SU-DHL-6 (cell line): ENCODE measurements at regions not wholly inside any gene's neighbourhood (a gene's known extent, or its start where the extent isn't known, plus 50 kb on each side); places are given as distances from the start of the nearest gene placed in this dataset.

Experiments used
- H2AFZ ChIP-seq: fragments of 200-600 bp; sonication (generic); 2 replicates; pipeline ENCODE4 v1.6.1; 2014; ENCODE audit warnings: low read depth, mild to moderate bottlenecking, moderate library complexity, mixed read lengths, antibody characterized with exemption, low read length; ENCODE audit not compliant: severe bottlenecking
- H3F3A ChIP-seq: fragments of 200-600 bp; shearing (Covaris generic); 2 replicates; pipeline ENCODE4 v1.6.0; 2016; ENCODE audit warnings: antibody characterized with exemption, mild to moderate bottlenecking; ENCODE audit not compliant: insufficient read depth
- H3K27ac ChIP-seq: fragments of 200-600 bp; sonication (generic); 2 replicates; pipeline ENCODE4 v1.5.1; 2016; ENCODE audit warnings: low read depth, mild to moderate bottlenecking, low read length, moderate library complexity, mixed read lengths
- H3K27me3 ChIP-seq: fragments of 200-600 bp; sonication (generic), shearing (Covaris generic); 2 replicates; pipeline ENCODE4 v1.6.0; 2014; ENCODE audit warnings: mild to moderate bottlenecking, low read length
- H3K36me3 ChIP-seq: fragments of 200-600 bp; sonication (generic); 2 replicates; pipeline ENCODE4 v1.6.1; 2014; ENCODE audit warnings: mild to moderate bottlenecking, low read length, mixed read lengths
- H3K4me2 ChIP-seq: fragments of 300-600, 200-600 bp; shearing (Covaris generic), sonication (generic); 2 replicates; pipeline ENCODE4 v1.6.0; 2014; ENCODE audit warnings: low read length, low read depth, mild to moderate bottlenecking; ENCODE audit not compliant: poor library complexity, severe bottlenecking
- H3K4me3 ChIP-seq: fragments of 200-600 bp; sonication (generic); 2 replicates; pipeline ENCODE4 v1.5.1; 2014; ENCODE audit warnings: antibody characterized with exemption, low read length, mild to moderate bottlenecking, mixed read lengths; ENCODE audit not compliant: insufficient read depth, poor library complexity, severe bottlenecking
- H3K79me2 ChIP-seq: fragments of 200-600 bp; sonication (generic); 2 replicates; pipeline ENCODE4 v1.6.1; 2014; ENCODE audit warnings: mild to moderate bottlenecking, low read length, moderate library complexity; ENCODE audit not compliant: insufficient read depth
- H3K9ac ChIP-seq: fragments of 200-600 bp; sonication (generic); 2 replicates; pipeline ENCODE4 v1.7.0; 2014; ENCODE audit warnings: mild to moderate bottlenecking, low read length
- H3K9me2 ChIP-seq: fragments of 200-600 bp; sonication (generic); replicated peaks from 2 replicates; pipeline ENCODE4 v1.6.1; 2014; ENCODE audit warnings: low read length; ENCODE audit not compliant: insufficient read depth
- H3K9me3 ChIP-seq: fragments of 200-600 bp; sonication (generic); 2 replicates; pipeline ENCODE4 v1.6.1; 2014; ENCODE audit warnings: low read length, mixed read lengths; ENCODE audit not compliant: insufficient read depth
- H4K20me1 ChIP-seq: fragments of 200-600 bp; sonication (generic); 2 replicates; pipeline ENCODE4 v1.6.1; 2014; ENCODE audit warnings: low read depth, mild to moderate bottlenecking, antibody characterized with exemption, low read length, moderate library complexity, mixed read lengths
- EZH2phosphoT487 ChIP-seq: fragments of 200-600 bp; sonication (generic), shearing (Covaris generic); conservative IDR thresholded peaks from 2 replicates; pipeline ENCODE4 v1.6.1; 2018; ENCODE audit warnings: mild to moderate bottlenecking, antibody characterized with exemption, low read length, moderate library complexity, mixed read lengths
- TF ChIP-seq, protein P1 (sequence below): fragments of 200-600 bp; sonication (generic); IDR thresholded peaks from one replicate; pipeline ENCODE4 v1.5.1; 2017; ENCODE audit warnings: antibody characterized with exemption, mild to moderate bottlenecking, low read length, moderate library complexity; ENCODE audit not compliant: insufficient read depth, poor library complexity, severe bottlenecking

DNA sequence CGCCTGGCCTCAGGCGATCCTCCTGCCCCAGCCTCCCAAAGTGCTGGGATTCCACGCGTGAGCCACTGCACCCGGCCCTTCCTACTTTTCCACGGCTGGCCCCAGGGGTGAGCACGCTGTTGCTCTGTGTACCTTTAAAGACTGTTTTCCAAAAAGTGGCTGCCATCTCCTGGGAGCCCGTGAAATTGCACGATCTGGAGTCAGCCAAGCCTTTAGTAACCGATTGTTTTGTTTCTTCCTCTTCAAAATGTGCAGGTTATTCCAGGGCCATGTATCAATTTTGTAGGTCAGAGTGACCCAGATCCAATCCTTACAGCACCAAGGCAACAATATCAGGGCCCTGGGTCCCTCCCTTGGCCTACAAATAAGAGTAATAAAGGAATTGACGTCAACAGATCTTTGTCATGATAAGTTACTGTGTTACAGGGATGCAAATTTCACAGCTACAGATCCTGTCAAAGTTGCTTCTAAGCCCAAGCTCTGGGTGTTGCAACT, 135.6 kb upstream of the ZNF236 start:
- Histone ChIP-seq H3K4me2 (no peak overlapping the region), H4K20me1 (no peaks in the 10 kb centered on the region), H3K27me3 (no peaks in the 10 kb centered on the region), H2AFZ (no peak overlapping the region), H3K9me2 (no peaks in the 10 kb centered on the region), H3K9me3 (no peaks in the 10 kb centered on the region), H3K36me3 (no peaks in the 10 kb centered on the region), H3K27ac (no peak overlapping the region), H3K4me3 (no peak overlapping the region), H3K79me2 (no peaks in the 10 kb centered on the region), H3K9ac (no peak overlapping the region), H3F3A (no peaks in the 10 kb centered on the region)
- no peak for TF ChIP-seq EZH2phosphoT487
- TF ChIP-seq, protein P1, sequence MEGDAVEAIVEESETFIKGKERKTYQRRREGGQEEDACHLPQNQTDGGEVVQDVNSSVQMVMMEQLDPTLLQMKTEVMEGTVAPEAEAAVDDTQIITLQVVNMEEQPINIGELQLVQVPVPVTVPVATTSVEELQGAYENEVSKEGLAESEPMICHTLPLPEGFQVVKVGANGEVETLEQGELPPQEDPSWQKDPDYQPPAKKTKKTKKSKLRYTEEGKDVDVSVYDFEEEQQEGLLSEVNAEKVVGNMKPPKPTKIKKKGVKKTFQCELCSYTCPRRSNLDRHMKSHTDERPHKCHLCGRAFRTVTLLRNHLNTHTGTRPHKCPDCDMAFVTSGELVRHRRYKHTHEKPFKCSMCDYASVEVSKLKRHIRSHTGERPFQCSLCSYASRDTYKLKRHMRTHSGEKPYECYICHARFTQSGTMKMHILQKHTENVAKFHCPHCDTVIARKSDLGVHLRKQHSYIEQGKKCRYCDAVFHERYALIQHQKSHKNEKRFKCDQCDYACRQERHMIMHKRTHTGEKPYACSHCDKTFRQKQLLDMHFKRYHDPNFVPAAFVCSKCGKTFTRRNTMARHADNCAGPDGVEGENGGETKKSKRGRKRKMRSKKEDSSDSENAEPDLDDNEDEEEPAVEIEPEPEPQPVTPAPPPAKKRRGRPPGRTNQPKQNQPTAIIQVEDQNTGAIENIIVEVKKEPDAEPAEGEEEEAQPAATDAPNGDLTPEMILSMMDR: peak; percentile 42

DNA sequence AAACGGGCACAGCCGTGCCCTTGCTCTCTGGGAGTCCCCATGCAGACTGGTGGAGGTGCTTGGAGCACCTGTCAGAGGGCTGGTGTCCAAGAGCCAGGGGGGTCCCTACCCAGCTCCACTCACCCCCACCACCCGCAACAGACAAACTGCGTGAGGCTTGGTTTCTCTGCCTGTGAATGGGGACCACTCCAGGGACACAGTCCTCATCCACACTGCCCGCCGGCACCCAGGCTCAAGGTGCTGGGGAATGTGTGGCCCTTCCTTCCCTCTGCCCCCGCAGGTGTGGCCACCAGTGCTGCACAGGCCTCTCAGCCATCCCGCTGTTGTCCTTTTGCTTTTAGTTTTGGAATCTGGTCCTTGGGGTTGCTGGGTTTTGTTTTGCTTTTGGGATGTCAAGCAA, 136.5 kb upstream of the ZNF236 start:
- TF ChIP-seq, protein P1: no peak
- no peak for TF ChIP-seq EZH2phosphoT487
- H3K9ac ChIP-seq: no peak overlapping the region
- no peak overlapping the region for H3K4me3 ChIP-seq
- H3K4me2 ChIP-seq: no peak overlapping the region
- no peak overlapping the region for H3K27ac ChIP-seq
- H3F3A ChIP-seq: no peaks in the 10 kb centered on the region
- no peaks in the 10 kb centered on the region for H3K79me2 ChIP-seq
- H3K36me3 ChIP-seq: no peaks in the 10 kb centered on the region
- H2AFZ ChIP-seq: no peak overlapping the region
- H3K27me3 ChIP-seq: no peaks in the 10 kb centered on the region
- H3K9me2 ChIP-seq: no peaks in the 10 kb centered on the region
- no peaks in the 10 kb centered on the region for H4K20me1 ChIP-seq
- no peaks in the 10 kb centered on the region for H3K9me3 ChIP-seq

DNA sequence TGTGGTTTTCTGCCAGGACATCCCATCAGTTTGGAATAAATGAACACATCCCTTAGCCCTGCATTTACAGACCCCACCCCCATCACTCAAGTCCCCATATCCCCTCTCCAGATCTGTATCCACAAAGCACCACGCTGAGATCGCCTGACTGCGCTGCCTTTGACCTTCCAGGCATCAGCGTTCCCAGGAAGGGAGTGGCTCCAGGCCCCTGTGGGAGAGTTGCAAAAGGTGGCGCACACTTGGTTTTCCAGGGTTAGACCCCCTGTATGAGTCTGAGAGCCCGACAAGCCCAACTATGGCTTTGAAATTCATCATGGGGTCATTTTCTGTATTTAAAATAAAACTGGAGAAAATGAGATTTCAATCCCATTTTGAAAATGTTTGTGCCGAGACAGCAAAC, 137.0 kb upstream of the ZNF236 start:
- Histone ChIP-seq H3K79me2 (no peaks in the 10 kb centered on the region), H3K27me3 (no peaks in the 10 kb centered on the region)

More for the DNA sequence above, 137.0 kb upstream of the ZNF236 start:
- no peaks in the 10 kb centered on the region for H4K20me1 ChIP-seq
- no peaks in the 10 kb centered on the region for H3K36me3 ChIP-seq
- H2AFZ ChIP-seq: no peak overlapping the region
- H3K9me3 ChIP-seq: no peaks in the 10 kb centered on the region
- no peak overlapping the region for H3K9ac ChIP-seq
- H3K4me2 ChIP-seq: no peak overlapping the region
- no peak overlapping the region for H3K27ac ChIP-seq
- no peaks in the 10 kb centered on the region for H3F3A ChIP-seq
- H3K4me3 ChIP-seq: no peak overlapping the region
- no peaks in the 10 kb centered on the region for H3K9me2 ChIP-seq
- TF ChIP-seq EZH2phosphoT487: no peak
- TF ChIP-seq, protein P1: no peak
